NCI-H82 (cell line): ENCODE measurements at regions not wholly inside any gene's neighbourhood (a gene's known extent, or its start where the extent isn't known, plus 50 kb on each side); places are given as distances from the start of the nearest gene placed in this dataset.
"Not testable (repeated sequence)": the region's sequence is repeated elsewhere in the genome, so short reads cannot be mapped to it uniquely, and the experiment has no call there.

ENCODE experiments used
- DNase-seq: peaks from one replicate; lab custom pipeline; 2025; lab: John Stamatoyannopoulos, UW

DNA sequence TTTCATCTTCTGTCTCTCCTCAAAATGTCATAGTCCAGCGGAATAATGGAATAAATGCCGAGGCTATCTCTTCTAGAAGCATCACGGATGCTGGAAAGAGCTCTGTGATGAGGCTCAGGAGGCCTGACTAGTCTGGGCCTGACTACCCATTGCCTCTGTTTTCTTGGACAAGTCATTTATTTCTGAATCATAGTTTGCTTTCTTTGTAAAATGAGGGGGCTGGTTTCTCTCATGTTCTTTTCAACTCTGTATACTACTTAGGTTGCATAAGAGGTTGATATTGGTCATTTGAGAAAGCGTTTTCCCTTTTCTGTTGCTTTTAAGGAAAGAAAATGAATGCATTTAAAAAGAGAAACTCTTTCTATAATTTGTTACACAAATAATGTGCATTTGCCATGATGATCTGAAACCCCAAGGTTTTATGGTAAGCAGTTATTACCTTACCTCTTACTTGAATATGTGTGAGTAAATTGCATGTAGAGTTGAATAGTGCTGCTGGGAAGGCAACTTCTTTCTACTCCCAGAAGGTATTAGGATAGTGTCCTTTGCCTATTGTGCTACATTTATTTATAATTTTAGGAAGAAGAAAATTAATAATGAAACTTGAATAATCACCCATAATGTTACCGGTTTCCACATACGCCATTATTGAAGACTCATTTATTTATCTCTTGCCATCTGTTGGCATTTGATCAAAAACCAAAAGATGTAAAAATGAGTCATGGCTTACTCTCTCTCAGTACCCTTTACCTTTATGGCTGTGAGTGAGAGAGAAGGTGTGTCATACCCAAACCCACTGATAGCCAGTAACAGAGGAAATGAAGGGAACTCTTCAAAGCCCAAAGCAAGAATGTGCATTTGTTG lies 179.1 kb downstream of the FASLG start:
- no peak for DNase-seq

GRCh38 chr1:172838680-172839313 lies 179.9 kb downstream of the FASLG start:
- no peak for DNase-seq

DNA sequence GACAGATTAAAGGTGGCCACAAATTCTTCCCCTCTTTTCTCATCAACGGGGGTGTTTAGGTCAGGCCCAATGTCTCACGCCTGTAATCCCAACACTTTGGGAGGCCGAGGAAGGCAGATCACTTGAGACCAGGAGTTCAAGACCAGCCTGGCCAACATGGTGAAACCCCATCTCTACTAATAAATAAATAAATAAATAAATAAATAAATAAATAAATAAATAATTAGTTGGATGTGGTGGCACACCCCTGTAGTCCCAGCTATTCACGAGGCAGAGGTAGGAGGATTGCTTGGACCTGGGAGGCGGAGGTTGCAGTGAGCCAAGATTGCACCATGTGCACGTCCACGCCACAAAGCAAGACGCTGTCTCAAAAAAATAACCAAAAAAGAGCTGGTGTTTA lies 180.7 kb downstream of the FASLG start:
- not testable (repeated sequence) for DNase-seq

DNA sequence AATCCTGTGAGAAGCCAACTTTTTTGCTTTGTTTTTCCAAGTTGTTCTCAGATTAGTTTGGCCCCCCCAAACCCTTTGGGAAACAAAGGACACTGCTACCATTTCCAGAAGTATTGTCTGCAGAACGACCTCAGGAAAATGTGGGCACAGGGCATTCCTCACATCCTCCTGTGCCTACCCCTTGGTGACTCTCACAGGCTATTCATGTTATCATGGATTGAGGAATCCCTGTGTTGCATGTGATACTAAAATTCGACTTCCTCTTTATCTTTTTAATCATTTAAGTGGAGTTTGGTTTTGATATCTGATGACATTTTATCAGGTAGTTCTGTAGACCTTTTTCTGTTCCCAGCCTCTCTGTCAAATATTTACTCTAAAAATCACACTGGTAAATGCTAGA lies 184.5 kb downstream of the FASLG start:
- DNase-seq, result no peak

- no peak for DNase-seq
Measured at GRCh38 chr1:172845371-172845770, 186.5 kb downstream of the FASLG start.

DNA sequence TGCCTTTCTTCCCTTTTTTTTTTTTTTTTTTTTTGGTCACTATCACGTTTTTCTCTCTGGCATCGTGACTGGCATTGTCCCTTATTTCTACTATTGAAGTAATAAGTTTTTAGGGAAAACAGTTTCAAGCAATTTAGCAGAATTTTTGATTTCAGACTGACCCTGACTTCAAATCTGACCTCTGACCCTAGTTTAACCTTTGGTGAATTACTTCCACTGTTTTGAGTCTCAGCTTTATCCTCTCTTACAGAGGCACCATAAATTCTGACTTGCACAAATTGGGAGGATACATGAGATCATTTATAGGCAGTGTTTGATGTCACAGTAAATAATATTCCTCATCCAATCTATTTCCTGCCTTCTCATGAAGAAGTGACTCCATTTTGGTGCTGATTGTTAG lies 187.0 kb downstream of the FASLG start:
- DNase-seq, result no peak

DNA sequence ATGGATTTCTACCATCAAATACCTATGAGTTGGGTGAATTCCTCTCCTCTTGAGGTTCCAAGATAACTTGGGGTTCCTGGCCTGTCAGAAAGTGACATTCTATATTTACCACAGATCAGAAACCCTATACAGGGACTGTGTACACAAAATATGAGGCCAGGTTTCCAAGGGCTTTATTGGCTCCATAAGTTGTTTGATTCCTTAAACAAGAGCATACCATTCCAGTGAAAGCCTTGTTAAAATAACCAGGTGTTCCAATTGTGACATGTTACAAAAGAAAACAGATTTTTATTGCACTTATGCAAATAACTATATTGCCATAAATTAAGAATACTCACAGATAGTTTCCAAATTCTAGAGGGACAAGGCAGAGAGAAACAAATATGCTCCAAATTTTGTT lies 188.9 kb downstream of the FASLG start:
- DNase-seq, result not testable (repeated sequence)

GRCh38 chr1:172849653-172850052 lies 190.8 kb downstream of the FASLG start:
- no peak for DNase-seq

DNA sequence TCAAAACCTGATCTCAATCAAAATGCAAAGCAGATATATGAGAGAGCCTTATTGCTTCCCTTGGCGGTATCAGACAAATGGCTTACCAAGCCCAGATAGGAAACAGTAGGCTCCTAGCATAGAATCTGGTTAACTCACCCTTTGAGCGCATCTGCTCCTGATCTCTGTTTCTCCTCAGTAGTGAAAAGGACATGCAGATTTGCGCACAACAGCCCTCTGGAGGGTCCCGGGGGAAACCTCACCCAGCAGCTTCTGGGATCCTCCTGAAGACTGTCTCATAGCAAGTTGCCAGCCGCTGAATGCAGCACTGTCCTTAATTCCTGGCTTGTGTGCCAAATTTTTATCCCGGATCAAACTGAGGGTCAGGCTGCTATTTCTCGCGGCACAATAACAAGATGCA lies 192.2 kb downstream of the FASLG start:
- peak; percentile 42 for DNase-seq

GRCh38 chr1:172851856-172852255 lies 193.0 kb downstream of the FASLG start:
- no peak for DNase-seq

- not testable (repeated sequence) for DNase-seq
Measured at GRCh38 chr1:172855983-172856382, 194.8 kb downstream of the TNFSF18 start.

DNA sequence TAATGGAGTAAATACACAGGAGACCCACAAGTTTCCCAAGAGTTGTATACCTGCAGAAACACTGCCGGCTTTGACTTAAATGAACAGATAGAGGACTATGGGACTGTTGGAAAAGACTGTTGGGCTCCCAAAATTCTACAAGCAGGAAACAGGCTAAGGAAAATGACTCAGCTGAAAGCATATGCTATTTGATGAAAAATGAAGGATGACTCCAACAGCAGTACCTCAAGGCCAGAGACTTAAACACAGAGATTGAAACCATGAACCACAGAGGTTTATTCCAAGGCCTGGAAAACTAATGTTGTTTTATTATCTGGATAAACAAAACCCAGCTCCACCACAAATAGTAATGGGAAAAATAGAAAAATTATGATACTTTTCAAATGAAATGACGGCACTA lies 187.7 kb downstream of the TNFSF18 start:
- no peak for DNase-seq

- no peak for DNase-seq
Measured at GRCh38 chr1:172867216-172867818, 183.4 kb downstream of the TNFSF18 start.

DNA sequence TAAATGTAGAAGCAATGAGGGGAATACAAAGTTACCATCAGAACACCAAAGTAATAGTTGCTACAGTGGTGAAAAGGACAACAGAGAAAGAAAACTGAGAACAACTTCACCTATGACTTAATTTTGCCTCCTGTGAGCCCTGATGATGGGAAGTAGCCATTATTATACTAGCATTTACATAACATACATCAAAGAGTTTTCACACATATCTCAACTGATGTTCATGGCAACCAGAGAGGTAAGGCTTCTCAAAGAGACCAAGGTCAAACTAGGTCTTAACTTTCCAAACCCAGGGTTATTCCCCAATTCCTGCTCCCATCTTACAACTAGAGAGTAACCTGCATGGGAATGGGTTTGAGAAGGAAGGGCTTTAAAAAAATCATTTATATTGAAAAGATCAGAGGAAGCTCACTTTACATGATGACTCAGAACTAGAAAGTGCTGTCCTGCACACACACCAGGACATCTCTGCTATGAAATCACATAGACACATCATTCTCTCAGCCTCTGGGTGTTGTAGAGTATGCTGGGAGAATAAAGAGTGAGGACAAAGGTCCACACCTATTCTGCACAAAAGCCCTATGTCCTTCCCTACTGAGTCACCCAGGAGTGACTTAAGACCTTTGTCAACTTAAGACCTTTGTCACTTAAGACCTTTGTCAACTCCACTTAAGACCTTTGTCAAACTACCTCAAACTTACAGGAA lies 179.7 kb downstream of the TNFSF18 start:
- DNase-seq, result no peak

DNA sequence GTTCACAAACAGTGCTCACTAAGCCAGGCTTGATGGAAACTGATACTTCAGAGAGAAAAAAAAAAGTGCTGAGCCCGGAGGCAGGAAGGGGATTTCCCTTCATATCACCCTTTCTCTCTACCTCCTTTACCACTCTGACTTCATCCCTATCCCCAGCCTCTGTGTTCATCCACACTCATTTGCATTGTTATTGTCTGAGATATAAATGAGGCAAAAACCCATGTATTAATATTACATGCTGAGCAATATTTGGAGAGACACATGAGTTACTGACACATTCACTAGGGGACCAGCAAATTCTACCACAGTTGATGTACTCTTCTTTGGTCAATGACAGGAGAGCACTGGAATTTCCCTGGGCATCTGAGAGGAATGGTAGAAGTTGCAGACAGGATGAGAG lies 175.8 kb downstream of the TNFSF18 start:
- no peak for DNase-seq

GRCh38 chr1:172875892-172876291 lies 174.8 kb downstream of the TNFSF18 start:
- DNase-seq, result no peak

- DNase-seq, result no peak
Measured at GRCh38 chr1:172882385-172882784, 168.4 kb downstream of the TNFSF18 start.

DNA sequence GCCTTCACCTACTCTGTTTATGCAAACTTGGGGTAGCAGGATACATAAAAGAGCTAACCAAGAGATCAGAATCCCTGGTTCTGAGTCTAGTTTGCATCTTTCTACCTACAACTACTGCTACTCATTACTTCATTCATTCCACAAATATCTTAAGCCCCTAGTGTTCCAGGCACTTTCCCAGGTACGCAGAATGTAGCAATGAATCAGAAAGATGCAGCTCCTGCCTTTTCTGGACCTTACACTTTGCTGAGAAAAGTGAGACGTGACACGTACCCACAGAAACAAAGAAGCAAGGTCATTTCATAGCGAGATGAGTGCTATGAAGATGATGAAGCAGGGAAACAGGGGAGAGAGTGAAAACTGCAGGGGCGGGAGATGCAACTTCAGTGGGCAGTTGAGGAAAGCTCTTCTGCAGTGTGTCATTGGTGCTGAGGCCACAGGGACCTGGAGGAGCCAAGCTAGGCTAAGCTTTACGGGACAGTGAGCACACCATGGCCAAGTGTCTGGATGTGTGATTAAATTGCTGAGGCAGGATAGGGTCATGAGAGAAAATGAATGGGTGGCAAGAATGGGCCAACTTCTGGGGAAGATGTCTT lies 167.9 kb downstream of the TNFSF18 start:
- DNase-seq, result no peak

- no peak for DNase-seq
Measured at GRCh38 chr1:172883387-172883791, 167.4 kb downstream of the TNFSF18 start.

GRCh38 chr1:172883844-172884243 lies 166.9 kb downstream of the TNFSF18 start:
- DNase-seq, result no peak

DNA sequence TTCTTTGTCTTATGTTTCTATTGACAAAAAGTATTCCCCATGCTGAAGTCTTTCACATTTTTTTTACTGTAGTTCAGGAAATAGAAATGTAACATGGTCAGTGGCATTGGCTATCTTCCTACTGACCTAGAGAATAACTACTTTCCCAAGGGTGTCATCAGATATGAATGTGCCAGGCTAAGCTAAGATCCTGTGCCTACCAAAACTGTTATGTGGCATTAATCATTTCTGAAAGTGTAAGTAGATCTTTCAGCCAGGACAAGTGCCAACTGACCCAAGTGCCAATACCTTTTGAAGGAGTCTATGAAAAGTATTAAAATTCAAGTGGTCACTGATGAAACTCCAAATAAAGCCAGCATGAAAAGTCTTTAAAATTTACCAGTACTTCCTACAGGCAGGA lies 165.3 kb downstream of the TNFSF18 start:
- no peak for DNase-seq

DNA sequence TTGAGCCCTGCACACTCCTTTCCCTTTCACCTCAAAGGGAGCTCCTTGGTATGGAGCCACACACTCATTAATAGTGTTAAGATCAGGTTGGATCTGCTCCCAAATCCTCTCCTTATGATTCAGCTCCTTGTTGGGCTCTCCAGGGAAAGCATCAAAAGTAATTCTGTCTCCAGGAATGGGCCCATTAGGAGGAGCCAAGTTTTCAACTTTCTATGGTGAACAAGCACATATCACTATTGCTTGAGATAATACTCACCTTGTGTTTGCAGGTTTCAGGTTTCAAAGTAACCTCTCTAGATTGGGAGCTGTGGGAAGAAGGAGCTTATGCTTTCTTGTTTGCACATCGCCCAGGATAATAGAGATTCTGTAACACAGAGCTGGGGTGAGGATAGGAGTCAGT lies 164.8 kb downstream of the TNFSF18 start:
- no peak for DNase-seq
